GM19351 (cell line): ENCODE measurements at regions not wholly inside any gene's neighbourhood (a gene's known extent, or its start where the extent isn't known, plus 50 kb on each side); places are given as distances from the start of the nearest gene placed in this dataset.

Experiments used
- ATAC-seq: cut with Tn5 transposase; IDR thresholded peaks from one replicate; pipeline ENCODE4 v1.9.1; 2021; ENCODE audit warnings: mild to moderate bottlenecking, moderate library complexity; ENCODE audit not compliant: unreplicated experiment

- ATAC-seq: no peak
Observed at GRCh38 chr12:127260999-127261398, 1006.0 kb upstream of the TMEM132C start.

DNA sequence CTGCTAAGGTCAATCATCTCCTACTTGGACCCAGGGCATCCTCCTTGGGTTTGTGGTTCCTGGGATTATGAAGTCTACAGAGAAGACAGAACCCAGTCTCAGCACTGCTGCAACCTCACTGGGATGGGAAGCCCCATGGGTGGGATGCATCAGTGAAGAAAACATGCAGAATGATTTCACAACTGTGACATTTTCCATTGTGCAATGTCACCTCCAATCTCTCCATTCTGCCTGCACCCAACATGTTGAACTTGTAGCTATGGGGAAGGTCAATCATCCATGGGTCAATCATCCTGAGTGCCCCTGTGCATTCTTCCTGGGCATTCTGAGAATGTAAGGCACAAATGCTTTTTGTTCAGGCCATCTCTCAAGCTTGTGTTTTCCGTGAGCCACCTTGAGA lies 1004.4 kb upstream of the TMEM132C start:
- no peak for ATAC-seq

DNA sequence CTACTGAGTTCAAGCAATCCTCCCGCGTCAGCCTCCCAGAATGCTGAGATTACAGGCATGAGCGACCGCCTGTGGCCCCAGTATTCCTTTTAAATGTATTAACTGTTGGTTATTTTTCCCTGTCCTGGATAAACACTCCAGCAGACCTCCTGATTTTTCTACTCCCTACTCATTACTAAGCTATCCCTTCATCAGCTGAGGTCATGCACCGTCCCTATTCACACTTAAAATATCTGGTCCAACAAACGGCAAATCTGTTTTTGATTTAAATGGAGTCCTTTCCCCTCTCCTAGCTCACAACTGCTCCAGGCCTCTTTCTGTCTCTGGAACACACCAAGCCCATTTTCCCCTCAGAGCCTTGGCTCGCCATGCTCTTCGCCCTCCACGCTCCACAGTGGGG lies 1003.3 kb upstream of the TMEM132C start:
- ATAC-seq: no peak

- no peak for ATAC-seq
Observed at GRCh38 chr12:127267128-127267527, 999.8 kb upstream of the TMEM132C start.

- no peak for ATAC-seq
Observed at GRCh38 chr12:127268213-127268612, 998.8 kb upstream of the TMEM132C start.

- no peak for ATAC-seq
Observed at GRCh38 chr12:127268706-127269425, 998.1 kb upstream of the TMEM132C start.

DNA sequence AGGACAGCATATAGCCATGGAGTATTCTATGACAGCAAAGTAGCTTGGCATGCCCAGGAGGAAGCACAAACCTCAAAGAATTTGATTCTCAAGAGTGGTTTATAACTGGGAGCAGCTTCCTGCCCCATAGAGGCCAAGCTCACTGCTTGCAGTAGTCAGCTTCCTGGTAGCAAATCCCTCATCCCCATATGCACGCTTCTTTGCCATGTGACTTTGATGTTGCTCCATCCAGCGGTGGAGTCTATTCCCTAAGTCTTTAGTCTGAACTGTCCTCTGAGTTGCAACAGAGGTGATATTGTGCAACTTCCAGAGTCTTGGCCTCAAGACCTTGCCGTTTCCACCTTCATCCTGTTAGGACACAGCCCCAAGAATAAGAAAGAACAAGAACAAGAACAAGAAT lies 996.8 kb upstream of the TMEM132C start:
- no peak for ATAC-seq

DNA sequence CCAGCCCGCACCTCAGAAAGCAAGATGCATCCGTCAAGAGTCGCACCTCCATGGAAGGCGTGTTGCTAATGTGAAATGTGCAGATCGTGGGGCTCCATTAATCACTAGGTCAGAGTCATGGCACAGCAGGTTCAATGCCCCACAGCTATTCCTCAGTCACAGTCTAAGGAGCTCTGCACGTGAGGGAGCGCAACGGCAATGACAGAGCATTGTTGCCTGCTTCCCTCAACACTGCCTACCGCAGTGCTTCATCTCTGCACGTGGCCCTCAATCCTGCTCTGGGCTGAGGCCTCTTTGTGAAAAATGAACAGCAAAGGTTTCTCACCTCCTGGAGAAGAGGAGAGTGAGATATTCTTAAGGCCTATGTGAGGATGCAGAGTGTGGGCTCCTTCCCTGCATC lies 995.2 kb upstream of the TMEM132C start:
- ATAC-seq: no peak

DNA sequence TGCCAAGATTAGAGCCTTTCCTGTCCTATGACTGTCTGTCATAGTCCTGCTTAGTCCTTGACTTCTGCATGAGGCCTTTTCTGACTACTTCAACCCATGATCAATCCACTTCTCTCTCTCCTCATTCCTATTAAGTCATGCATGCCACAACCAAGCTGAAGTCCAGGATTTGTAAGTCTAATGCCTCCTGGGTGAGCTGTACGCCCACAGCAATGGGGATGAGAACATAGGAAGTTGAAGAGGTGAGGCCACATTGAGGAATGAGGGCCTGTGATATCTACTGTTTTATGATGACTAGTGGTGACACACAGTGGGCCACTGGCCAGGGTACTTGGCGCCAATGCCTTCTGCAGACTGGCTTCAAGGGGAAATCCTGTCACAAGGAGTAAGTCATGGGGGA lies 994.1 kb upstream of the TMEM132C start:
- ATAC-seq: no peak

- ATAC-seq: no peak
Observed at GRCh38 chr12:127273626-127274025, 993.3 kb upstream of the TMEM132C start.

DNA sequence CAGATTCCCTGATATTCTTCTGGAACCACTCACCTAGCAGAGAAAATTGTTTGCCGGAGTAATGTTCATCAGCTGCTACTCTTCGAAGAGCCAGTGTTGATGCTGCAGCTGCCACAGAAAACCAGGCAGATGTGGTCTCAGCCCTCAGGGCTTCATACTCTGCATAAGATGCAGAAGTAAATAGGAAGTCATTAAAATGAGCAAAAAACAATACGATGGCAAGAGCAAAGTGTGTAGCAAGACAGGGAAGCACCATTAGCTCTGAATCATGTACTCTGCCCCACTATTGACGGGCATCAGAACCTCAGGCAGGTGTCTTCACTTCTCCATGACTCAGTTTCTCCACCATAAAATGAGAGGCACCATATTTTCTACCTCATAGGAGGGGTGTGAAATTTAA lies 991.6 kb upstream of the TMEM132C start:
- no peak for ATAC-seq

GRCh38 chr12:127277882-127278281 lies 989.1 kb upstream of the TMEM132C start:
- ATAC-seq: no peak

- ATAC-seq: no peak
Observed at GRCh38 chr12:127278351-127278750, 988.6 kb upstream of the TMEM132C start.

DNA sequence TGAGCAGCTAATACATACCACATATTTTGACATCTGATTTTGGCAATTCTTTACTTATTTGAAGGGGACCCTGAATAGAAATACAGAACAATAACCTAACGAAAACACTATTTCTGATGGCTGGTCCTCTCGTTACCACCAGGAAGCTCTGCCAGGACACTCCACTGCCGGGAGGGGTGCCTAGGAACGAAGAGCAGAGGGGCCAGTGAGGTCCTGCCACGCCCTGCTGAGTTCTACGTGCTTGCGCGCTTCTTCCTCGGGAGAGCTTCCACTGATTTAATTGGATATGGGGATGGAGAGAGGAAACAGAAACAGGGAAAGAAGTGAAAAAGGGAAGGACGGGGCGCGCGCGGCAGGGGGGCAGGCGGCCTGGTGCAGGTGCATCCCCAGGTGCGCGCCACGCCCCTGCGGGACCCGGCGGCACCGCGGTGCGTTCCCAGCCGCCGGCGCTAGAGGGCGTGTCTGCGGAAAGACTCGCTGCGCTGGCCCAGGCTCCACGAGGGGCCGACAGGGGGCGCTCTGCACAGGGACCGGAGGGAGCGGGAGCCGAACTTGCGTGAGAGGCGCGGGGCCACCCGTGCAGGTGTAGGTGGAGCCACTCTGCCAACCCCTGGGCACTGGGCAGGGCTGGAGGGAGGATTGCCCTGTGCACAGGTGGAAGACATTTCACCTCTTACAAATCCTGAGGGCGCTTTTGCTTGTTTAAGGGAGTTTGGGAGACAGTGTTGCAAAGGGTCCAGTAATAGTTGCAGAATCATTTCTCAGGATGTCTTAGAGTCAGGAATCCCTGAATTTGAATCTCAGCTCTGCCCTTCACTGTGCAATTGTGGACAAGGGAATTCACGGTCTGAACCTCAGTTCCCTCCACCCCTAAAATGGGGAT lies 986.3 kb upstream of the TMEM132C start:
- no peak for ATAC-seq

GRCh38 chr12:127282786-127283565 lies 984.0 kb upstream of the TMEM132C start:
- no peak for ATAC-seq

- no peak for ATAC-seq
Observed at GRCh38 chr12:127284021-127284420, 982.9 kb upstream of the TMEM132C start.

- no peak for ATAC-seq
Observed at GRCh38 chr12:127284870-127285431, 982.0 kb upstream of the TMEM132C start.

GRCh38 chr12:127286281-127286680 lies 980.7 kb upstream of the TMEM132C start:
- no peak for ATAC-seq

DNA sequence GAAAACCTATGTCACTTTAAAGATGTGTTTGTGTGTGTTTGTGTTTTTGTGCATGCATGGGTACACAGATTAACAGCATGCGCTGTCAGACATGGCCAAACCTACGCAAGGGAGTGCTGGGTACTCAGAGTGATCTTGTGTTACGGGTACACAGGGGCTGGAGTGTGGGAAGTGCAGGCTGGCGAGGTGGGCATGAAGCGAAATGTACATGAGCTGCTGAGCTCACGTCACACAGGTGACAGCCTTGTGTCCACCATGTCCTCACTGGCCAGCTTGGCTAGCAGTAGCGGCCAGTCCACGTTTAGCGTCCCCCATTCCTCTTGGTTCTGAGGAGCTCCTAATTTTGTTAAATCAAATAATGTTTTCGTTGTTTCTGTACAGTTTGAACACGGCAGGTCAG lies 979.7 kb upstream of the TMEM132C start:
- ATAC-seq: no peak

GRCh38 chr12:127290251-127290650 lies 976.7 kb upstream of the TMEM132C start:
- ATAC-seq: no peak

GRCh38 chr12:127292736-127293135 lies 974.2 kb upstream of the TMEM132C start:
- no peak for ATAC-seq
